A549 (cell line): ENCODE measurements at regions not wholly inside any gene's neighbourhood (a gene's known extent, or its start where the extent isn't known, plus 50 kb on each side); places are given as distances from the start of the nearest gene placed in this dataset.

Source experiments
- ATAC-seq, 2 experiments: fragments of 200-7000 bp in 1 of 2; fragments of >200 bp in 1 of 2; cut with Nextera tagmentation in 1 of 2; cut with Tn5 transposase in 1 of 2; 3 replicates each; pipeline versions ENCODE4 v1.8.0 to v1.9.1; 2018 to 2020; ENCODE audit warnings: mild to moderate bottlenecking in 1 of 2, moderate library complexity in 1 of 2
- CTCF ChIA-PET: fragments of 300-600 bp; sonication (Branson Sonifier 250); formaldehyde crosslinking; extraction: SDS; loops from one replicate; lab custom pipeline; 2021; ENCODE audit warnings: antibody characterized with exemption, inconsistent platforms; lab: Yijun Ruan, JAX
- POLR2A ChIA-PET: fragments of 350-600 bp; formaldehyde crosslinking; extraction: SDS; loops from one replicate; lab custom pipeline; 2021; ENCODE audit warnings: antibody characterized with exemption, inconsistent platforms; lab: Yijun Ruan, JAX
- DNase-seq, 2 experiments: peaks; one replicate each; pipeline versions ENCODE4 v3.0.0 to v3.0.0-alpha.2; 2011 to 2016; ENCODE audit warnings: low read depth in 1 of 2, low spot score in 1 of 2
- FAIRE-seq: peaks from 2 replicates; lab custom pipeline; 2011; peaks lifted over from hg19 to GRCh38; lab: Jason Lieb, UNC
- H3K27ac ChIP-seq, 2 experiments: fragments of >200 bp; sonication (Bioruptor Twin); formaldehyde crosslinking; 3 replicates each; pipeline ENCODE4 v1.5.1; 2016 to 2017
- H3K4me1 ChIP-seq: fragments of >200 bp; sonication (Bioruptor Twin); formaldehyde crosslinking; 3 replicates; pipeline ENCODE4 v1.6.1; 2016
- H3K4me2 ChIP-seq: fragments of >200 bp; sonication (Bioruptor Twin); formaldehyde crosslinking; 3 replicates; pipeline ENCODE4 v1.6.1; 2016
- H3K4me3 ChIP-seq: fragments of >200 bp; sonication (Bioruptor Twin); formaldehyde crosslinking; 3 replicates; pipeline ENCODE4 v1.5.1; 2016
- H3K9me3 ChIP-seq: fragments of >200 bp; sonication (Bioruptor Twin); formaldehyde crosslinking; 3 replicates; pipeline ENCODE4 v1.6.1; 2016
- ATOH8 ChIP-seq: fragments of 250-450 bp; sonication (Bioruptor Pico); IDR thresholded peaks from 2 replicates; pipeline ENCODE4 v1.5.0; 2020; ENCODE audit warnings: low read depth, mild to moderate bottlenecking, moderate library complexity
- BCL3 ChIP-seq: fragments of >200 bp; sonication (Bioruptor Twin); formaldehyde crosslinking; IDR thresholded peaks from 3 replicates; pipeline ENCODE4 v1.6.1; 2016
- CEBPB ChIP-seq, 2 experiments: fragments of >200 bp in 1 of 2; sonication (Bioruptor Twin) in 1 of 2; formaldehyde crosslinking in 1 of 2; IDR thresholded peaks; 2 replicates each; pipeline ENCODE4 v1.6.1; 2012 to 2016
- CHD4 ChIP-seq: fragments of 200-600 bp; sonication (generic); IDR thresholded peaks from 2 replicates; pipeline ENCODE4 v1.6.1; 2016; ENCODE audit warnings: antibody characterized with exemption, mild to moderate bottlenecking, borderline replicate concordance
- E2F6 ChIP-seq: IDR thresholded peaks from 2 replicates; pipeline ENCODE4 v1.6.1; 2012; ENCODE audit warnings: low read depth, borderline replicate concordance
- EP300 ChIP-seq, 2 experiments: fragments of >200 bp; sonication (Bioruptor Twin); formaldehyde crosslinking; IDR thresholded peaks; 2 replicates in 1 of 2; 3 replicates in 1 of 2; pipeline ENCODE4 v1.6.1; 2016 to 2017
- FOSB ChIP-seq: fragments of 250-450 bp; sonication (Bioruptor Pico); IDR thresholded peaks from 2 replicates; pipeline ENCODE4 v1.5.0; 2020; ENCODE audit warnings: mild to moderate bottlenecking, moderate library complexity
- GATA3 ChIP-seq: IDR thresholded peaks from 2 replicates; pipeline ENCODE4 v1.6.1; 2012; ENCODE audit warnings: borderline replicate concordance
- HDAC2 ChIP-seq: fragments of 200-600 bp; sonication (generic); IDR thresholded peaks from 2 replicates; pipeline ENCODE4 v1.6.1; 2016
- HOXA7 ChIP-seq: fragments of 250-450 bp; sonication (Bioruptor Pico); IDR thresholded peaks from 2 replicates; pipeline ENCODE4 v1.5.0; 2020; ENCODE audit warnings: mild to moderate bottlenecking, moderate library complexity
- HOXB13 ChIP-seq: fragments of 250-450 bp; sonication (Bioruptor Pico); IDR thresholded peaks from 2 replicates; pipeline ENCODE4 v1.5.0; 2020; ENCODE audit warnings: low read depth, mild to moderate bottlenecking, moderate library complexity
- JUNB ChIP-seq: fragments of >200 bp; sonication (Bioruptor Twin); formaldehyde crosslinking; IDR thresholded peaks from 2 replicates; pipeline ENCODE4 v1.6.1; 2016
- KDM1A ChIP-seq: fragments of 200-600 bp; sonication (generic); IDR thresholded peaks from 2 replicates; pipeline ENCODE4 v1.6.1; 2016; ENCODE audit warnings: low read depth, mild to moderate bottlenecking
- KDM5A ChIP-seq: fragments of 200-600 bp; sonication (generic); IDR thresholded peaks from 2 replicates; pipeline ENCODE4 v1.6.1; 2016; ENCODE audit warnings: antibody characterized with exemption, mild to moderate bottlenecking
- MAFK ChIP-seq: fragments of 450-650 bp; IDR thresholded peaks from 2 replicates; pipeline ENCODE4 v1.6.1; 2014; ENCODE audit not compliant: partially characterized antibody
- NFE2L2 ChIP-seq: fragments of 150-350 bp; conservative IDR thresholded peaks from 2 replicates; pipeline ENCODE4 v1.6.1; 2014; ENCODE audit warnings: low read length
- NPAS2 ChIP-seq: fragments of 250-450 bp; sonication (Bioruptor Pico); IDR thresholded peaks from 2 replicates; pipeline ENCODE4 v1.8.0; 2022; ENCODE audit warnings: mild to moderate bottlenecking, moderate library complexity, borderline replicate concordance
- PHF8 ChIP-seq: fragments of 200-600 bp; sonication (generic); IDR thresholded peaks from 2 replicates; pipeline ENCODE4 v1.6.1; 2016; ENCODE audit warnings: low read depth, mild to moderate bottlenecking, antibody characterized with exemption, moderate library complexity, borderline replicate concordance
- RARB ChIP-seq: fragments of 250-450 bp; sonication (Bioruptor Pico); IDR thresholded peaks from 2 replicates; pipeline ENCODE4 v1.8.0; 2021; ENCODE audit warnings: mild to moderate bottlenecking, moderate library complexity
- RFX5 ChIP-seq: fragments of 450-650 bp; IDR thresholded peaks from 2 replicates; pipeline ENCODE4 v1.7.1; 2014; ENCODE audit warnings: antibody characterized with exemption, mild to moderate bottlenecking, moderate library complexity
- RNF2 ChIP-seq: fragments of 200-600 bp; sonication (generic); IDR thresholded peaks from 2 replicates; pipeline ENCODE4 v1.6.1; 2016; ENCODE audit warnings: low read depth, mild to moderate bottlenecking, antibody characterized with exemption, moderate library complexity, borderline replicate concordance
- SMC3 ChIP-seq: fragments of >200 bp; sonication (Bioruptor Twin); formaldehyde crosslinking; IDR thresholded peaks from 3 replicates; pipeline ENCODE4 v1.6.1; 2018; ENCODE audit warnings: inconsistent platforms
- SREBF2 ChIP-seq: fragments of 450-650 bp; IDR thresholded peaks from 2 replicates; pipeline ENCODE4 v1.6.1; 2014; ENCODE audit warnings: mild to moderate bottlenecking, moderate library complexity
- TFCP2L1 ChIP-seq: fragments of 250-450 bp; sonication (Bioruptor Pico); IDR thresholded peaks from 2 replicates; pipeline ENCODE4 v1.5.0; 2021; ENCODE audit warnings: mild to moderate bottlenecking
- TP53 ChIP-seq: fragments of 250-450 bp; sonication (Bioruptor Pico); IDR thresholded peaks from 2 replicates; pipeline ENCODE4 v1.5.0; 2021; ENCODE audit warnings: mild to moderate bottlenecking, moderate library complexity
- ZFP36 ChIP-seq: fragments of 450-650 bp; IDR thresholded peaks from 2 replicates; pipeline ENCODE4 v1.6.1; 2014; ENCODE audit warnings: borderline replicate concordance; ENCODE audit not compliant: partially characterized antibody
- ZNF302 ChIP-seq: fragments of 250-450 bp; sonication (Bioruptor Pico); IDR thresholded peaks from 2 replicates; pipeline ENCODE4 v1.9.0; 2021; ENCODE audit warnings: inconsistent platforms, mild to moderate bottlenecking, moderate library complexity
- ZSCAN20 ChIP-seq: fragments of 250-450 bp; sonication (Bioruptor Pico); IDR thresholded peaks from 2 replicates; pipeline ENCODE4 v1.8.0; 2022; ENCODE audit warnings: mild to moderate bottlenecking, moderate library complexity
- WGBS: methylation state at CpG from one replicate; pipeline ENCODE4 v1.1.6; 2017; ENCODE audit errors: missing lambda C conversion rate; 5-methylcytosine and 5-hydroxymethylcytosine counted together

- Histone ChIP-seq H3K9me3 (no peaks in the 10 kb centered on the region), H3K4me1 (no peaks in the 10 kb centered on the region), H3K27ac (no peak overlapping the region), H3K4me2 (no peak overlapping the region), H3K4me3 (no peak overlapping the region)
- ChIA-PET POLR2A (no interaction called here), CTCF (interaction anchor here (1.1 kb wide), 1 partner anchor 38 kb away, joined by 5 read pairs; no protein-coding TSS in a partner anchor)
- FAIRE-seq: no peak
- TF ChIP-seq BCL3 (no peak), RARB (CRISPR knock-in tag) (no peak), HDAC2 (no peak), HOXA7 (no peak), KDM5A (no peak), HOXB13 (CRISPR knock-in tag) (no peak), NPAS2 (CRISPR knock-in tag) (no peak), TP53 (CRISPR knock-in tag) (no peak), ZSCAN20 (CRISPR knock-in tag) (no peak), TFCP2L1 (CRISPR knock-in tag) (no peak), FOSB (CRISPR knock-in tag) (no peak), EP300 (IDR thresholded peaks at IDR 0.05) (no peak), SMC3 (no peak), JUNB (no peak), SREBF2 (no peak)
- no peak for ATAC-seq
- no peak for DNase-seq
Measured at GRCh38 chr3:40618158-40618557, 93.4 kb downstream of the ZNF621 start.

GRCh38 chr3:40620151-40620550 lies 95.4 kb downstream of the ZNF621 start:
- ATAC-seq (no peak), FAIRE-seq (no peak), DNase-seq (no peak)
- peaks cover 4% of the 10 kb centered on the region; the same call in 2 of the 3 replicates for H3K9me3 ChIP-seq
- WGBS: 13% methylated on average over 2 of the region's 2 CpGs
- no peak overlapping the region for H3K4me2 ChIP-seq
- ChIA-PET CTCF (no interaction called here), POLR2A (no interaction called here)
- no peaks in the 10 kb centered on the region for H3K4me1 ChIP-seq
- TF ChIP-seq MAFK: no peak
- TF ChIP-seq RNF2: no peak
- no peak for TF ChIP-seq KDM1A
- TF ChIP-seq E2F6: no peak
- TF ChIP-seq GATA3: no peak
- no peak for TF ChIP-seq ZFP36
- no peak for TF ChIP-seq ATOH8 (CRISPR knock-in tag)
- TF ChIP-seq PHF8: no peak
- H3K27ac ChIP-seq: no peak overlapping the region
- no peak overlapping the region for H3K4me3 ChIP-seq

GRCh38 chr3:40621252-40621651 lies 96.5 kb downstream of the ZNF621 start:
- no peaks in the 10 kb centered on the region for H3K4me1 ChIP-seq
- peaks cover 4% of the 10 kb centered on the region; the same call in 2 of the 3 replicates for H3K9me3 ChIP-seq
- H3K4me3 ChIP-seq: no peak overlapping the region
- WGBS: 60% methylated on average over 1 of the region's 4 CpGs
- ChIA-PET CTCF (no interaction called here), POLR2A (no interaction called here)
- ATAC-seq (no peak), FAIRE-seq (no peak), DNase-seq (no peak)
- H3K27ac ChIP-seq: no peak overlapping the region
- TF ChIP-seq RFX5 (no peak), ATOH8 (CRISPR knock-in tag) (no peak), CHD4 (no peak), ZNF302 (CRISPR knock-in tag) (no peak), EP300 (IDR thresholded peaks at IDR 0.05) (no peak), BCL3 (no peak), NFE2L2 (no peak), CEBPB (IDR thresholded peaks at IDR 0.05) (no peak)
- no peak overlapping the region for H3K4me2 ChIP-seq
